Dermis blood vessel endothelial cell (primary cell): ENCODE measurements at regions not wholly inside any gene's neighbourhood (a gene's known extent, or its start where the extent isn't known, plus 50 kb on each side); places are given as distances from the start of the nearest gene placed in this dataset.
"Not testable (repeated sequence)": the region's sequence is repeated elsewhere in the genome, so short reads cannot be mapped to it uniquely, and the experiment has no call there.

Source experiments
- DNase-seq: peaks from one replicate; pipeline ENCODE4 v3.0.0; 2010

DNA sequence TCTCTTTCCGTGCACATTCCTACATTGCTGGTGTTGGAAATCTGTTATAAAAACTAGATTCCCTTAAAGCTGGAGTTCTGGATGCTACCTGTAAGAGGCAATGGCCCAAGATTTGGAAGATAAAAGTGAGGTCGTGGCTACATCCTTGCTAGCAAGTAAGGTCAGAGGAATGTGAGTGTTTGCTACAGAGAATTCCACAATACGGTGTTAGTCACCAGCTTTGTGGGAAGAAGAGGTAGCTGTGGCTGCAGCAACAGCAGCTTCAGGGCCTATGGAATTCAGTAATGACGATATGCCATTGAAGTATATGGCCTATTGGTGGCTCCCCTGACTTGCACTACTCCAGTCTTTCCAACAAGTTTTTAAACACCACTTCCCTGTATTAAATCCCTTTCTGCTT lies 227.7 kb upstream of the TMEM260 start:
- DNase-seq: no peak

DNA sequence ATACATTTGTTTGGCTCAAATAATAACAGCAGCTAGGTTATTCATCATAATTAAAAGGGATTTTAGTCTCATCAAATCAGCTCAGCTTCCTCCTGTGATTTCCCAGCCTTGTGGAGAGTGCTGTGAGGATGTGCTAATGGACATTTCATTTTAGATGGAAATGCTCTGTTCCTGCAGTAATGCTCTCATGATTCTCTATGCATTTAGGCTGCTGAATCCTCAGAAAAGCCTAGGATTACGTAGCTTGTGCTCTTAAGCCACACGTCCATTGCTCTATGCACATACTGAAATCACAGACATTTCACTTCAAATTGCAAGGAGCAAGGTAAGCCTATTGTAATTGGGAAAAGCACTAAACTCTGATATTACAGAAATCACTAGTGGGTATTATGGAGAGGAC lies 226.6 kb upstream of the TMEM260 start:
- no peak for DNase-seq

- no peak for DNase-seq
These were observed 222.2 kb upstream of the TMEM260 start for GRCh38 chr14:56357428-56357827.

GRCh38 chr14:56358275-56358674 lies 221.3 kb upstream of the TMEM260 start:
- DNase-seq: no peak

DNA sequence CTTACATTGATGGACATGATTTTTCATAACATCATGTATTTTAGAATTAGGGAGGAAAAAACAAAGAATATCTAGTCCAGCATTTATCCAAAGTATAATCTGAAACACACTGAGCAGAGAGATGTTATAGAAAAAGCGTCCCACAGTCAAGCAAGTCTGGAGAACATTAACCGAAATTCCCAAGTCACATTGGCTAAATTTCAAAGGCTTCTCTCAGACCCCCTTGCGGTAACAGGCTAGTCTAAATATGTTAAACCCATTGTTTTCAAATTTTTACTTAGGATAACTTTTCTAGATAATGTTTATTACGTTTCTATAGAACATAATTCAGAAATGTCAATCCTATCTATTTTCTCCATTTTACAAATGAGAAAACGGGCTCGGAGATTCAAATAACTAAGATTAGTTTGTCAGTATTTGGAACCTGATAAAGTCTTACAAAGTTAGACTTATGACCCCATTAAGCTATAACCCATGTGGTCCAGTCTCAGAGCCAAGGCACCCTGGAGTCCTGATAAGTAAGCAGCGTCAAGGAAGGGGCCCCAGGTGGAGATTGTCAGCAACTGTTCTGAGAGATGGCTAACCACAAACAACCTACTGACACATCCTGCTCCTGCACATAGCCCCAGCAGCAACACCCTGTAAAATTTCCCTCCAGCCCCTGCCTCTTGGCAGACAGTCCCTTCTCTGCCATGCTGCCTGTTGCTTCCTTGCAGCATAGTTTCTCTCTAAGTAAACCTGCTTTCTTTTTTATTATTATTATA lies 220.6 kb upstream of the TMEM260 start:
- DNase-seq: no peak

DNA sequence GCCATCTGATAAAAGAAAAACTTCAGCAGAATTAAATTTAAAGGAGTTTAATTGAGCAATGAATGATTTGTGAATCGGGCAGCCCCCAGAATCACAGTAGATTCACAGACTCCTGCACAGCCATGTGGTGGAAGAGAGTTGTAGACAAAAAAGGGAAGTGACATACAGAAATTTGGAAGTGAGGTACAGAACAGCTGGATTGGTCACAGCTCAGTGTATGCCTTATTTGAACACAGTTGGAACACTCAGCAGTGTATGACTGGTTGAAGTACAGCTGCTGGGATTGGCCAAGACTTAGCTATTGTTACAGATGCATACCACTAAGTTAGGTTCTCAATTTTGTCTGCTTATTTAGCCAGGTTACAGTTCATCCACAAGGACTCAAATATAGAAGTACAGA lies 213.9 kb upstream of the TMEM260 start:
- DNase-seq: not testable (repeated sequence)

DNA sequence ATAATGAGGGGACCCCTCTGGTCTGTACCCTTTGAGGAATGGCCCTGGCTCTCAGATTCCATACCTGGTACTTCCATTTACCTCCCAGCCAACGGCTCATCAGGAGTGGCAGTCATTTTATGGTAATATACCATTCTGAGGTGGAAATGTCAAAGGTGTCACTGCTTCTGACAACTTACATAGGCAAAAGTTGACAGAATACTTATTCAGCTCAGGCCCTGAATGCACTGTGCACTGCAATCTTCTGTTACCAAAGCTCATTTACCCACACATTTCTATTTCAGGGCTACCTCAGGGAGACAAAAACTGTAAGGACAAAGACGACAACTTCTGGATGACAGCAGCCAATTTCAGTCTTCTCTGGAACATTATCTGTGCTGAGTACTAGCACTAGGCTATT lies 212.2 kb upstream of the TMEM260 start:
- no peak for DNase-seq

- no peak for DNase-seq
These were observed 207.9 kb upstream of the TMEM260 start for GRCh38 chr14:56371737-56372136.

DNA sequence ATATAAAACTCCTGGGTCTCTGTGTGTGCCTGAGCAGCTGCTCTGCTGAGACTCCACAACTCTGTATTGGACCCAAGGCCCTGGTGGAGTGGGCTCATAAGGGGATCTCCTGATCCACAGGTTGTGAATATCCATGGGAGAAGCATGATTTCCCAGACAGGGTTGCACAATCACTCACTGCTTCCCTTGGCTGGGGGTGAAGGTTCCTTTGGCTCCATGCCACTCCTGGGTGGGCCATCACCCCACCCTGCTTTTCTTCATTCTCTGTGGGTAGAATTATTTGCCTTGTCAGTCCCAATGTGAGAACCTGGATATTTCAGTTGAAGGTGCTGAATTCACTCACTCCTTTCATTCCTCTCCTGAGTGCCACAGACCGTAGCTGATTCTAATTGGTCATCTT lies 205.2 kb upstream of the TMEM260 start:
- no peak for DNase-seq

DNA sequence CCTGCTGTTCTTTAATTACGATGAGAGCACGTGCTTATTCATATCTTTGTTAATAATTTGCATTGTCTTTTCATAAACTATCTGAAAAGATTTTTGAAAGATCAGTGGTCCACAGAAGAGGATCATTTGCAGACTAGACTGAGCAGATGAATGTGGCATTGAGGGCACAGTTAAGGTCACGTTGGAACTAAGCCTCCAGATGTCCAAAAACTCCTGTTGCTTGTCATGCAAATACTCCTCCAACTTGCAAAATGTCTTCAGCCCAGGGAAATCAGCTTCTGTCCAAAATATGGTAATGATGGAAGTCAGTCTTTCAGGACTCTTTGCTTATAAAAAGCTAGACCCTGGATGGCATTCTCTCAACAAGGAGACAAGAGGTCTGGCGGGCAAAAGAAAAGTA lies 201.6 kb upstream of the TMEM260 start:
- no peak for DNase-seq

- DNase-seq: peak; percentile 77
These were observed 201.1 kb upstream of the TMEM260 start for GRCh38 chr14:56378475-56378877.

DNA sequence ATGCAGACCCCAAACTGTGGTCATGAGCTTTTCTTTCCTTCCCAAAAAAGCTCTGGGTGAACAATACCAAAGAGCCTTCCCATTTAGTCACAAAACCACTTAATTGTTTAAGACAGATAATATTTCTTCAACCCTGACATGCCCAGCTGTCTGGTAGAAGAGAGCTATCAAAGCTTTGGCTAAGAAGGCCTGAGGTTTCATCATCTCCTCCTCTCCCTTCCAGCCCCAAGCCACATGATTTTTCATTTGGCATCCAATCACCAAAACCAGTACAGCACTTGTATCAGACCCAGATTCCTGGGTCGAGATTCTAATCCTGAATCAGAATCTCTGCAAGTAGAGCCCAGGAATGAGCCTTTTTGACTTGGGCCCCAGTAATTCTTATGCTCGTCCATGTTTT lies 199.6 kb upstream of the TMEM260 start:
- no peak for DNase-seq

GRCh38 chr14:56386024-56386423 lies 193.6 kb upstream of the TMEM260 start:
- no peak for DNase-seq

- DNase-seq: peak; percentile 20
These were observed 188.7 kb upstream of the TMEM260 start for GRCh38 chr14:56390859-56391258.

- peak; percentile 50 for DNase-seq
These were observed 184.6 kb upstream of the TMEM260 start for GRCh38 chr14:56394826-56395530.

DNA sequence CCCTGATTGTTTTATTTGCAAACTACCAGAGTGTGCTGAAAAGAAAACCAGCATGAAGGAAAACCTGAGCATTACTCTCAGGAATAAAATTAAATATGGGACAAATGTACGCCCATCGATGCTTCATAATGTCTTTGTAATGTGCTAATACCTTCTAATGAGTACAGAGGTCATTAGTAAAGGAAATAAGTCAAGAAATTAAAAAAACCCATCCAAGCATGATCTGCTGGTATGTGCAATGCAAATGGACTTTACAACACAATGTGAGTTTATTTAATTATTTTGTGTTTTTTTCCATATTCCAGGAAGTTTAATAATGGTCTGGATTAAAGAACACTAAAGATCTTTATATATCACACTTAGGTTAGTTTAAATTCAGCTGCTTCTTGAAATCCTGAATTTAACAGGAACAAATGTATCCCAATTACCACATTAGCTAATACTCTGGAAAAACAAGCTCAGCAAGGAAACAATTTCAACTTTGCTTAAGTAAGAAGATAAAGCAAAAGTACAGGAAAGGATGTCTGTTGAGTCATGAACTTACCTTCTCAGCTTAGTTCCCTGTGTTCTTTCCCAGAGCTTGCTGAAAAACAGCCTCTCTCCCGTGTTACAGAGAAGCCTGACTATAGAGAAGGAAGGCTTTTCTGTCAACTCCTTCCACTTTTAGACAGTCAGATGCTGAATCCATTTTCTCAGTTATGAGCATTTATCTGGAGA lies 179.3 kb upstream of the TMEM260 start:
- DNase-seq: peak; percentile 29

GRCh38 chr14:56412468-56413434 lies 166.8 kb upstream of the TMEM260 start:
- peak; percentile 51 for DNase-seq

DNA sequence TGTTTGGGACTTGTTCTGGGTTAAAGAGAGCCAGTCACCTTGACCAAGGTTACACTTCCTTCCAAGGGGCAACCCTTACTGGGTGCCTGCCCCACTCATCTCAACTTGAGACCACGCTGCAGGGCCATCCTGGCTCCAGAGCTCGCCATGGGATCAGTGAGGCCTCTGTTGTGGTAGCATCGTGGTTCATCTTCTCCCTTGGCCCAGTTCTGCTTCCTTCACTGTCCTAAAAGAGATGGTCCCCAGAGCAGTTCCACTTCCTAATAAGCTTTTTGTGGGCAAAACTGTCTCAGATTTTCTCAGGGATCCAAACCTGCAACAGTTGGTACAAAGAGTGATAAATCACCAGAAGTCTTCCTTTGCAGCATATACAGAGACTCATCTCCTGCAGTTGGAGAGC lies 165.9 kb upstream of the TMEM260 start:
- no peak for DNase-seq

DNA sequence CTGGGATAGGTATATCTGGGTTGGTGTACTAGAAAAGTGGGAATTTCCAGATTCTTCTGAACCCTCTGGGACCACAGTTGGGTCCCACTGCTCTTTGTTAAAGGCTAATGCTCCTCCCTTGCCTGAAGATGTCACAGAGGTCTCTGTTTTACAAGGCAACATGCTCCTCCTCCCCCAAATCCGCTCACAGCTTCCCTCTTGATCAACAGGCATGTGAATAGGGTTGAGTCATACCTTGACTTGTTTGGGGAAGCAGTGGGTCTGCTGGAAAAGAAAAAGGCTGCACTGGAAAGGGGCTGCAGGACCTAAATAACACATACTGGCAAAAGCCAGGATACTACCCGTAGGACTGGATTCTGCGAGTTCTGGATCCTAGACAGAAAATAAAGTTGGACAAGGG lies 165.4 kb upstream of the TMEM260 start:
- DNase-seq: peak; percentile 43

GRCh38 chr14:56416213-56416612 lies 163.4 kb upstream of the TMEM260 start:
- DNase-seq: no peak

GRCh38 chr14:56417173-56417572 lies 162.4 kb upstream of the TMEM260 start:
- DNase-seq: no peak

DNA sequence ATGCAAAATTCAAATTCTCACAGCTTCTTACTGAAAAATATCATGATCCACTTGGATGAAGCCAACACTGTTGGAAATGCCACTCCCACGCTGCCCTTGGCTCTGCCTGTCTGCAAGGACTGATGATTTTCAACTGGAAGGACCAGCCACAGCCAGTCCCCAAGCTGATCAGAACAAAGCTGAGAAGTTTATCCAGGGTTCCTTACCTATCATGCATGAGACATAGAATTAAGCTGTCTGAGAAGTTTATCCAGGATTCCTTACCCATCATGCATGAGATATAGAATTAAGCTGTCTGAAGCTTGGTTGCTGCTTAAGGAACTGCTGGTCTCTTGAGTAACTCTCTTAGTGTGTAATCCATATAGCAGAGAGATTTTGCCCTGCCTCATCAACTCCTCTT lies 159.8 kb upstream of the TMEM260 start:
- no peak for DNase-seq

DNA sequence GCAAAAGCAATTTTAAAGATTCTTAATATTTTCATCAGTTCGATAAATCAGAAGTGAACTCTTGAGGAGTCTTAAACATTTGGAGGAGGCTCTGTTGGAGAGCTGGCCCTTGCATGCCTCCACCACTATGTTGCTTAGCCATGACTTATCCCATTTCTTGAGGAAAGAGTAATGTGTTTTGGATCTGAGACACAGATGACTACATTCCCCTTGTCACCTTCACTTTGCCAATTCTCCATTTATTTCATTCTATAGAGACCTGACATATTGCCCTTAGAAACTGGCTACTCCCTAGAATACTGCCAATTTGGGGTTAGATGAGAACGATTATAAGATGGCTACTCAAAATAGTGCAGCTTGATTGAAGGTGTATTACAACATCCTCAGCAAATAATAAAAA lies 157.4 kb upstream of the TMEM260 start:
- no peak for DNase-seq
